ENCODE measurements at regions not wholly inside any gene's neighbourhood (a gene's known extent, or its start where the extent isn't known, plus 50 kb on each side); places are given as distances from the start of the nearest gene placed in this dataset.

DNA sequence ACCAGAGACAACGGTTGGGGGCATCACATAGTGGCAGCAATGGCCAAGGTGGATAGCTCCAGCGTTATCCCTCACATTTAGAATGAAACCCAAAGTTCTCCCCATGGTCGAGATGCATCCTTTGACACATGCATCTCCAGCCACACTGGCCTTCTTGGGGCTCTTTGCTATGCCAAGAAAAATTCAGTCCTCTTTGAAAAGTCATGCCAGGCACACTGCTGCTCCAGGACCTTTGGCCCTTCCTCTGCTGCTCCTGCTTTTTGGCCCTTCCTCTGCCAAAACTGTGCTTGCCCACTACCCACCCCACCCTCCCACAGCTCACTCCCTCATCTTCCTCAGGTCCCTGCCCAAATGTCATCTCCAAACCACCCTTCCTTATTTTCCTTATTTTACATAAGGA lies 106.4 kb downstream of the C1orf94 start:
- DNase-seq, result no peak
- Histone ChIP-seq H3K27me3 (no peaks in the 10 kb centered on the region), H3K4me1 (replicated peaks in 1 of 2) (no peaks in the 10 kb centered on the region), H3K9me3 (replicated peaks in 1 of 3) (no peaks in the 10 kb centered on the region), H3K27ac (no peak overlapping the region), H3K36me3 (replicated peaks in 1 of 2) (no peaks in the 10 kb centered on the region), H3K4me3 (no peak overlapping the region)
- TF ChIP-seq, protein P1, sequence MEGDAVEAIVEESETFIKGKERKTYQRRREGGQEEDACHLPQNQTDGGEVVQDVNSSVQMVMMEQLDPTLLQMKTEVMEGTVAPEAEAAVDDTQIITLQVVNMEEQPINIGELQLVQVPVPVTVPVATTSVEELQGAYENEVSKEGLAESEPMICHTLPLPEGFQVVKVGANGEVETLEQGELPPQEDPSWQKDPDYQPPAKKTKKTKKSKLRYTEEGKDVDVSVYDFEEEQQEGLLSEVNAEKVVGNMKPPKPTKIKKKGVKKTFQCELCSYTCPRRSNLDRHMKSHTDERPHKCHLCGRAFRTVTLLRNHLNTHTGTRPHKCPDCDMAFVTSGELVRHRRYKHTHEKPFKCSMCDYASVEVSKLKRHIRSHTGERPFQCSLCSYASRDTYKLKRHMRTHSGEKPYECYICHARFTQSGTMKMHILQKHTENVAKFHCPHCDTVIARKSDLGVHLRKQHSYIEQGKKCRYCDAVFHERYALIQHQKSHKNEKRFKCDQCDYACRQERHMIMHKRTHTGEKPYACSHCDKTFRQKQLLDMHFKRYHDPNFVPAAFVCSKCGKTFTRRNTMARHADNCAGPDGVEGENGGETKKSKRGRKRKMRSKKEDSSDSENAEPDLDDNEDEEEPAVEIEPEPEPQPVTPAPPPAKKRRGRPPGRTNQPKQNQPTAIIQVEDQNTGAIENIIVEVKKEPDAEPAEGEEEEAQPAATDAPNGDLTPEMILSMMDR (IDR thresholded peaks at IDR 0.05), result no peak
- TF ChIP-seq POLR2A (IDR thresholded peaks at IDR 0.05), result no peak
- intact Hi-C loops (cut with DNase I), result no loop called here
- 36 to 54% (median 38%) methylated on average over 3 of the region's 3 CpGs for WGBS, 4 donors

- peaks cover 8% of the 10 kb centered on the region for H3K27me3 ChIP-seq
- TF ChIP-seq POLR2A (IDR thresholded peaks at IDR 0.05), result no peak
- TF ChIP-seq, protein P1 (IDR thresholded peaks at IDR 0.05), result no peak
- no peak overlapping the region for H3K4me3 ChIP-seq
- DNase-seq, result no peak
- H3K27ac ChIP-seq, result no peak overlapping the region
- 67 to 84% (median 74%) methylated on average over 6 of the region's 6 CpGs for WGBS, 4 donors
- intact Hi-C loops (cut with DNase I), result no loop called here
- no peaks in the 10 kb centered on the region for H3K36me3 ChIP-seq (replicated peaks in 1 of 2)
- H3K4me1 ChIP-seq (replicated peaks in 1 of 2), result no peaks in the 10 kb centered on the region
- H3K9me3 ChIP-seq (replicated peaks in 1 of 3), result no peaks in the 10 kb centered on the region
These were observed 109.8 kb downstream of the C1orf94 start for GRCh38 chr1:34286511-34286910.

- 48 to 72% (median 67%) methylated on average over 2 of the region's 2 CpGs for WGBS, 4 donors
- Histone ChIP-seq H3K27me3 (peaks cover 8% of the 10 kb centered on the region), H3K4me3 (no peak overlapping the region), H3K27ac (no peak overlapping the region), H3K4me1 (replicated peaks in 1 of 2) (no peaks in the 10 kb centered on the region), H3K36me3 (replicated peaks in 1 of 2) (no peaks in the 10 kb centered on the region), H3K9me3 (replicated peaks in 1 of 3) (no peaks in the 10 kb centered on the region)
- intact Hi-C loops (cut with DNase I), result no loop called here
- DNase-seq, result no peak
- TF ChIP-seq POLR2A (IDR thresholded peaks at IDR 0.05), result no peak
- TF ChIP-seq, protein P1 (IDR thresholded peaks at IDR 0.05), result no peak
These were observed 114.1 kb downstream of the C1orf94 start for GRCh38 chr1:34290831-34291230.

DNA sequence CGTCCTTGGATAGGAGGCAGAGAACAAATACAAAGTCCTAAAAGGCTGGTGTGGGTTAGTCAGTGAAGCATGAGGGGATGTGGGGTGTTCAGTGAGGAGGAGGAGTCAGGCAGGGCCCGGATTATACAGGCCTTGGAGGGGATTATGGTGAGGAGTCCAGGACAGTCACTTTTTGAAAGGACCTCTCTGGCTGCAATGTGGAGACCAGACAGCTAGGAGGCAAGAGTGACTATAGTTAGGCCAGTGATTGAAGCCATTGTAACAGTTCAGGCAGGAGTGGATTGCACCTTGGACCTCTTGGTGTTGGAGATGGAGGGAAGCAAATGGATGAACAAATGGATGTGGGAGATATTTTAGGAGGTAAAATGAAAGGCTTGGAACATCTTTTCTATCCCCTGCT lies 115.8 kb downstream of the C1orf94 start:
- H3K4me3 ChIP-seq, result no peak overlapping the region
- peaks cover 8% of the 10 kb centered on the region for H3K27me3 ChIP-seq
- H3K9me3 ChIP-seq (replicated peaks in 1 of 3), result no peaks in the 10 kb centered on the region
- H3K4me1 ChIP-seq (replicated peaks in 1 of 2), result no peaks in the 10 kb centered on the region
- no peak for DNase-seq
- H3K27ac ChIP-seq, result no peak overlapping the region
- TF ChIP-seq POLR2A (IDR thresholded peaks at IDR 0.05), result no peak
- TF ChIP-seq, protein P1 (IDR thresholded peaks at IDR 0.05), result no peak
- H3K36me3 ChIP-seq (replicated peaks in 1 of 2), result no peaks in the 10 kb centered on the region
- intact Hi-C loops (cut with DNase I), result no loop called here
- WGBS, 4 donors, result 69 to 79% (median 78%) methylated on average over 2 of the region's 2 CpGs

Data from adrenal gland (tissue), 9 donors.